ENCODE measurements at regions not wholly inside any gene's neighbourhood (a gene's known extent, or its start where the extent isn't known, plus 50 kb on each side); places are given as distances from the start of the nearest gene placed in this dataset.

DNA sequence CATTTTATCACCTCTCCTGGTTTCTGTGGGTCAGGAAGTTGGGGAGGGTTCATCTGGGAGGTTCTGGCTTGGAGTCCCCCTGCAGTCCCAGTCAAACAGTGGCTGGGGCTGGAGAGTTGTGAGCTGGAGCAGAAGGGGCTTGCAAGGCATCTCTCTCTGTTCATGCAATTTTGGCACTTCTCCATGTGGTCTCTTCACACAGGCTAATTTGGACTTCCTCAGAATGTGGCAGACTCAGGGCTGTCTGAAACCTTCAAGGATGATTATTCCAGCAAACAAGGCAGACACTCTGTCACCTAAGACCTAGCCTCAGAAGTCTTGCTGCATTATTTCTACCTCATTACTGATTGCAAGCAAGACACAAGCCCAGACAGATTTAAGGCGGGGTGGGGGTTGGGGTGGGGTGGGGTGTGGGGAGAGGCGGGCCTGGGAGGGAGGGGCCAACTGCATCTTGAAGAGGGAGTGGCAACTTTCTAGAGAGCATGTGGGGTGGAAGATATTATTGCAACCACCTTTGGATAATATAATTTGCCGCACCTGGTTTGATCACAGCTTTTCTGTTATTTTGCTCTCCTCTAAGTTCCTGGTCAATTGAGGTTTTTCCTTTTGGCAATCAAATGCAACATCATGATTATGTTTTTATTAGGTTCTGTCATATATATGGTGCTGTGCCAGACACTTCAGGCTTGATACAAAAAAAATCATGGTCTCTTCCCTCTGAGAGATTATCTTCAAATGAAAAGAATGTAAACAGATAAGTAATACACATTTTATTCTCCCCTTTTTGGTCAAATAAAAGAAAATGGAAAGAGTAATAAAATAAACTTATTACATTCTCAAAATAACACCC is 799.5 kb downstream of the RPA4 start:
- no peak overlapping the region for H3K14ac ChIP-seq (ENCODE audit: insufficient read depth, low read length)
- Mint-ChIP-seq H3K9me3 (peaks cover 3 to 4% of the 10 kb centered on the region in 2 experiments; a peak in 3 of 5 replicates), H3K36me3 (ENCODE audit: insufficient read depth in 1 of 3, low read depth in 3 of 3) (peaks cover 2 to 8% (median 3%) of the 10 kb centered on the region in 3 experiments; a peak in 3 of 7 replicates), H3K4me1 (peaks cover 24 to 35% of the 10 kb centered on the region in 2 experiments), H3K27me3 (ENCODE audit: low read depth) (no peaks in the 10 kb centered on the region), H3K4me3 (no peak overlapping the region), H3K27ac (peak overlapping the region in 1 of 3 experiments; percentile 8; a peak in 1 of 7 replicates)
- H2BK120ac ChIP-seq (ENCODE audit: low read depth, low read length, poor library complexity, severe bottlenecking), result no peak overlapping the region
- H2BK12ac ChIP-seq (ENCODE audit: insufficient read length, low read depth, low read length), result no peak overlapping the region
- no peak overlapping the region for H3K56ac ChIP-seq (ENCODE audit: insufficient read length, low read depth, low read length)
- H3K4ac ChIP-seq (ENCODE audit: low read depth, low read length), result no peak overlapping the region
- no peaks in the 10 kb centered on the region for H3K27me3 ChIP-seq (ENCODE audit: insufficient read depth, low read length)
- H2AFZ ChIP-seq (ENCODE audit: low read length), result no peak overlapping the region
- no peak overlapping the region for H3T11ph ChIP-seq (ENCODE audit: low read length)
- TF ChIP-seq CTCF (conservative IDR thresholded peaks at IDR 0.05), result no peak
- no peak overlapping the region for H3K27ac ChIP-seq (ENCODE audit: insufficient read length, low read depth, low read length)
- H3K9ac ChIP-seq (ENCODE audit: extremely low read depth, insufficient read length, low read length), result no peak overlapping the region
- no peaks in the 10 kb centered on the region for H3K79me1 ChIP-seq (ENCODE audit: insufficient read depth, low read depth, low read length, poor library complexity, severe bottlenecking)
- DNase-seq, result no peak
- no peaks in the 10 kb centered on the region for H3K9me3 ChIP-seq (ENCODE audit: control insufficient read depth, low read depth, low read length)
- H4K20me1 ChIP-seq (ENCODE audit: control insufficient read depth, insufficient read depth, insufficient read length), result no peaks in the 10 kb centered on the region
- no peak overlapping the region for H4K8ac ChIP-seq (replicated peaks; ENCODE audit: insufficient read length, low read depth, low read length)
- no peak overlapping the region for H3K18ac ChIP-seq (ENCODE audit: insufficient read length, low read depth, low read length)
- H3K4me1 ChIP-seq (ENCODE audit: insufficient read depth, low read length), result peaks cover 2% of the 10 kb centered on the region; the same call in 1 of the 2 replicates
- no peaks in the 10 kb centered on the region for H3K23me2 ChIP-seq (ENCODE audit: insufficient read length, low read depth, low read length, poor library complexity, severe bottlenecking)
- no peak overlapping the region for H2BK20ac ChIP-seq (ENCODE audit: low read depth, low read length, poor library complexity, severe bottlenecking)
- no peak overlapping the region for H3K23ac ChIP-seq (ENCODE audit: insufficient read length, low read depth, low read length)
- no peak overlapping the region for H4K5ac ChIP-seq (ENCODE audit: insufficient read length, low read depth, low read length)
- no peaks in the 10 kb centered on the region for H3K79me2 ChIP-seq (ENCODE audit: insufficient read depth, low read length)
- no peak overlapping the region for H2BK5ac ChIP-seq (ENCODE audit: insufficient read length, low read length)
- H4K91ac ChIP-seq (ENCODE audit: insufficient read length, low read depth, low read length), result no peak overlapping the region
- WGBS (ENCODE audit: extremely low coverage, insufficient read length, low lambda C conversion rate), result no CpG with 5 or more reads among the region's 3 CpGs
- no peak overlapping the region for H2BK15ac ChIP-seq (ENCODE audit: low read depth, low read length)
- no peak overlapping the region for H2AK5ac ChIP-seq (ENCODE audit: insufficient read length, low read length)
- no peak overlapping the region for H3K4me2 ChIP-seq (ENCODE audit: insufficient read depth, insufficient read length, low read length)

All from H9 (cell line).